A673 (cell line): ENCODE measurements at regions not wholly inside any gene's neighbourhood (a gene's known extent, or its start where the extent isn't known, plus 50 kb on each side); places are given as distances from the start of the nearest gene placed in this dataset.

Experiments
- CTCF ChIP-seq: fragments of 300-800, 200-600 bp; sonication (generic); conservative IDR thresholded peaks from 2 replicates; pipeline ENCODE4 v1.5.1; 2017; ENCODE audit warnings: low read depth, mild to moderate bottlenecking, antibody characterized with exemption, low read length, moderate library complexity, mixed read lengths
- EZH2 ChIP-seq: fragments of 200-600 bp; sonication (generic); IDR thresholded peaks from 2 replicates; pipeline ENCODE4 v1.6.1; 2017; ENCODE audit warnings: borderline replicate concordance, low read depth, mild to moderate bottlenecking, mixed read lengths, antibody characterized with exemption, low read length; ENCODE audit not compliant: poor library complexity, severe bottlenecking

GRCh38 chr4:167767281-167767680 lies 325.1 kb upstream of the ANXA10 start:
- TF ChIP-seq CTCF (no peak), EZH2 (no peak)
